ENCODE measurements at regions not wholly inside any gene's neighbourhood (a gene's known extent, or its start where the extent isn't known, plus 50 kb on each side); places are given as distances from the start of the nearest gene placed in this dataset.

- TF ChIP-seq CTCF (conservative IDR thresholded peaks at IDR 0.05; ENCODE audit: low read length) = no peak
- no peak for TF ChIP-seq EZH2phosphoT487 (IDR thresholded peaks at IDR 0.05; ENCODE audit: borderline replicate concordance, low read depth, low read length)
Measured at GRCh38 chr3:13167829-13168228, 94.6 kb upstream of the IQSEC1 start.

Data from OCI-LY7 (cell line).